ENCODE measurements at regions not wholly inside any gene's neighbourhood (a gene's known extent, or its start where the extent isn't known, plus 50 kb on each side); places are given as distances from the start of the nearest gene placed in this dataset.

DNA sequence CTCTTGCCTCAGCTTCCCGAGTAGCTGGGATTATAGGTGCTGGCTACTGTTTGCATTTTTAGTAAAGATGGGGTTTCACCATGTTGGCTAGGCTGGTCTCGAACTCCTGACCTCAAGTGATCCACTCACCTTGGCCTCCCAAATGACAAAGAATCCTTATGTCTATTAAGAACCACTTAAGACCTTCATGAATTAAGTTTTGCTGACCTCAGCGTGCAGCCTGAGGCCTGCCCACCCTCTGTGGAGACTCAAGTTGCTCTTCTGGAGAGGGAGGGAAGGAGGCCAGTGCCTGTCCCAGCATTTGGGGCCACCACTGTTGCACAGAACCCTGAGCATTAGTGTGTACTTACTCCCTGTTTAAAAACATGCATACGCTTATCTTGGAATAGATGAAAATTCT is 313.3 kb downstream of the FGF9 start:
- no peak overlapping the region for H3K27ac ChIP-seq
- no peaks in the 10 kb centered on the region for H3K27me3 ChIP-seq
- DNase-seq (ENCODE audit: low spot score), result no peak
- H3K36me3 ChIP-seq, result no peaks in the 10 kb centered on the region
- no peaks in the 10 kb centered on the region for H3K9me3 ChIP-seq
- no peaks in the 10 kb centered on the region for H3K4me1 ChIP-seq
- TF ChIP-seq, protein P1, sequence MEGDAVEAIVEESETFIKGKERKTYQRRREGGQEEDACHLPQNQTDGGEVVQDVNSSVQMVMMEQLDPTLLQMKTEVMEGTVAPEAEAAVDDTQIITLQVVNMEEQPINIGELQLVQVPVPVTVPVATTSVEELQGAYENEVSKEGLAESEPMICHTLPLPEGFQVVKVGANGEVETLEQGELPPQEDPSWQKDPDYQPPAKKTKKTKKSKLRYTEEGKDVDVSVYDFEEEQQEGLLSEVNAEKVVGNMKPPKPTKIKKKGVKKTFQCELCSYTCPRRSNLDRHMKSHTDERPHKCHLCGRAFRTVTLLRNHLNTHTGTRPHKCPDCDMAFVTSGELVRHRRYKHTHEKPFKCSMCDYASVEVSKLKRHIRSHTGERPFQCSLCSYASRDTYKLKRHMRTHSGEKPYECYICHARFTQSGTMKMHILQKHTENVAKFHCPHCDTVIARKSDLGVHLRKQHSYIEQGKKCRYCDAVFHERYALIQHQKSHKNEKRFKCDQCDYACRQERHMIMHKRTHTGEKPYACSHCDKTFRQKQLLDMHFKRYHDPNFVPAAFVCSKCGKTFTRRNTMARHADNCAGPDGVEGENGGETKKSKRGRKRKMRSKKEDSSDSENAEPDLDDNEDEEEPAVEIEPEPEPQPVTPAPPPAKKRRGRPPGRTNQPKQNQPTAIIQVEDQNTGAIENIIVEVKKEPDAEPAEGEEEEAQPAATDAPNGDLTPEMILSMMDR (IDR thresholded peaks at IDR 0.05), result no peak
- H3K4me3 ChIP-seq, result no peak overlapping the region

- Histone ChIP-seq H3K36me3 (no peaks in the 10 kb centered on the region), H3K4me1 (no peaks in the 10 kb centered on the region), H3K4me3 (no peak overlapping the region), H3K9me3 (no peaks in the 10 kb centered on the region), H3K27me3 (no peaks in the 10 kb centered on the region), H3K27ac (peak overlapping the region; percentile 42 to 77)
- DNase-seq (ENCODE audit: low spot score), result peak; percentile 90
- TF ChIP-seq, protein P1 (IDR thresholded peaks at IDR 0.05), result no peak
Measured at GRCh38 chr13:21986602-21987001, 315.7 kb downstream of the FGF9 start.

GRCh38 chr13:21987793-21988192 is 316.9 kb downstream of the FGF9 start:
- no peaks in the 10 kb centered on the region for H3K36me3 ChIP-seq
- H3K4me3 ChIP-seq, result no peak overlapping the region
- H3K27me3 ChIP-seq, result no peaks in the 10 kb centered on the region
- H3K9me3 ChIP-seq, result no peaks in the 10 kb centered on the region
- DNase-seq (ENCODE audit: low spot score), result no peak
- no peaks in the 10 kb centered on the region for H3K4me1 ChIP-seq
- TF ChIP-seq, protein P1 (IDR thresholded peaks at IDR 0.05), result no peak
- peak overlapping the region in 1 of 2 donors; percentile 77 for H3K27ac ChIP-seq

- H3K4me1 ChIP-seq, result no peaks in the 10 kb centered on the region
- H3K9me3 ChIP-seq, result no peaks in the 10 kb centered on the region
- H3K36me3 ChIP-seq, result no peaks in the 10 kb centered on the region
- peak; percentile 55 for DNase-seq (ENCODE audit: low spot score)
- no peak overlapping the region for H3K27ac ChIP-seq
- H3K27me3 ChIP-seq, result no peaks in the 10 kb centered on the region
- no peak overlapping the region for H3K4me3 ChIP-seq
- TF ChIP-seq, protein P1 (IDR thresholded peaks at IDR 0.05), result no peak
Measured at GRCh38 chr13:21988624-21989023, 317.8 kb downstream of the FGF9 start.

DNA sequence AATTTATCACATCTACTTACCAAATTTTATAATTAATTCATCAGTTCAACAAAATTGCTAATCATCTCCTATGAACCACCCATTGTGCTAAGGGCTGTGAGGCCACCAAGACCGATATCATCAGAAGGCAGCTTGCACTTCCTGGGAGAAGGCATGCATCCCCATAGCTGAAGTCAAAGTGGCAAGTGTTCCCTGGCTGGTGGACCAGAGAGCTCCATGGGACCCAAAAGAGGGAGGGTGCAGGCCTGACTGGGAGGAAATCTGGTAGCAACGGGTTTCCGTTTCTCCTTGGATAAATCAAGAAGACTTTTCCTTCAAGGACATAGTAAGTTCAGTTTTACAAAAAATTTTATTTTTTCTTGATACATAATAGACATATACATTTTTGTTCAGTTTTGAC is 325.2 kb downstream of the FGF9 start:
- peak; percentile 26 for DNase-seq (ENCODE audit: low spot score)
- Histone ChIP-seq H3K4me3 (no peak overlapping the region), H3K4me1 (no peaks in the 10 kb centered on the region), H3K9me3 (no peaks in the 10 kb centered on the region), H3K36me3 (no peaks in the 10 kb centered on the region), H3K27ac (no peak overlapping the region), H3K27me3 (no peaks in the 10 kb centered on the region)
- TF ChIP-seq, protein P1 (IDR thresholded peaks at IDR 0.05), result no peak

GRCh38 chr13:21997726-21998125 is 326.9 kb downstream of the FGF9 start:
- H3K27me3 ChIP-seq, result no peaks in the 10 kb centered on the region
- no peak overlapping the region for H3K4me3 ChIP-seq
- TF ChIP-seq, protein P1 (IDR thresholded peaks at IDR 0.05), result no peak
- H3K27ac ChIP-seq, result no peak overlapping the region
- peak; percentile 26 for DNase-seq (ENCODE audit: low spot score)
- no peaks in the 10 kb centered on the region for H3K9me3 ChIP-seq
- H3K36me3 ChIP-seq, result no peaks in the 10 kb centered on the region
- H3K4me1 ChIP-seq, result no peaks in the 10 kb centered on the region

Data from right atrium auricular region (tissue), 2 donors.